Endothelial cell of umbilical vein (primary cell): ENCODE measurements at regions not wholly inside any gene's neighbourhood (a gene's known extent, or its start where the extent isn't known, plus 50 kb on each side); places are given as distances from the start of the nearest gene placed in this dataset.

Experiments used
- BruUV-seq: library from RNA; stranded (reverse); fragments of 400-500 nt; replicated peaks from 2 replicates; lab custom pipeline; 2021; lab: Mats Ljungman, UMichigan
- CTCF ChIA-PET: fragments of 300-600, 350-600 bp; sonication (Branson Sonifier 250); formaldehyde crosslinking; loops from one replicate; lab custom pipeline; 2021; ENCODE audit warnings: antibody characterized with exemption, inconsistent platforms; lab: Charles Lee
- POLR2A ChIA-PET: fragments of 300-600, 350-600 bp; sonication (Branson Sonifier 250); formaldehyde crosslinking; loops from one replicate; lab custom pipeline; 2021; ENCODE audit warnings: antibody characterized with exemption, inconsistent platforms; lab: Charles Lee
- DNase-seq: peaks from one replicate; pipeline ENCODE4 v3.0.0-alpha.2; 2011; ENCODE audit warnings: low read depth, low spot score
- FAIRE-seq: peaks from 2 replicates; lab custom pipeline; 2011; peaks lifted over from hg19 to GRCh38; lab: Jason Lieb, UNC
- H2AFZ ChIP-seq: 2 replicates; pipeline ENCODE4 v1.6.0; 2012; ENCODE audit warnings: low read depth, low read length, control low read depth, inconsistent platforms
- H3K27ac ChIP-seq: 2 replicates; pipeline ENCODE4 v1.5.1; 2011; ENCODE audit warnings: low read depth, mild to moderate bottlenecking, control low read depth, low read length, moderate library complexity; ENCODE audit not compliant: insufficient read depth
- H3K27me3 ChIP-seq, 2 experiments: 2 replicates each; pipeline versions ENCODE4 v1.6.0 to v1.6.1; 2011; ENCODE audit warnings: low read length in 2 of 2, mixed read lengths in 1 of 2; ENCODE audit not compliant: control insufficient read depth in 2 of 2, insufficient read depth in 2 of 2
- H3K36me3 ChIP-seq, 2 experiments: 2 replicates in 1 of 2; 3 replicates in 1 of 2; pipeline ENCODE4 v1.5.1; 2011; ENCODE audit warnings: low read length in 2 of 2, mild to moderate bottlenecking in 1 of 2, moderate library complexity in 1 of 2; ENCODE audit not compliant: control insufficient read depth in 2 of 2, insufficient read depth in 2 of 2; ENCODE audit errors: extremely low read depth in 1 of 2
- H3K4me1 ChIP-seq: 3 replicates; pipeline ENCODE4 v1.5.1; 2011; ENCODE audit warnings: mild to moderate bottlenecking, low read length; ENCODE audit not compliant: control insufficient read depth, insufficient read depth; ENCODE audit errors: extremely low read depth
- H3K4me2 ChIP-seq: 2 replicates; pipeline ENCODE4 v1.6.1; 2011; ENCODE audit warnings: low read length, control low read depth, mixed read lengths; ENCODE audit not compliant: insufficient read depth
- H3K4me3 ChIP-seq, 3 experiments: fragments of 200-600 bp in 1 of 3; sonication (generic), shearing (Covaris generic) in 1 of 3; replicated peaks in 1 of 3; 2 replicates each; pipeline ENCODE4 v1.5.1; 2011 to 2016; ENCODE audit warnings: control low read depth in 3 of 3, low read length in 3 of 3, mild to moderate bottlenecking in 2 of 3, inconsistent platforms in 1 of 3, low read depth in 1 of 3, moderate library complexity in 1 of 3; ENCODE audit not compliant: insufficient read depth in 1 of 3
- H3K79me2 ChIP-seq: 2 replicates; pipeline ENCODE4 v1.6.0; 2012; ENCODE audit warnings: low read length, inconsistent platforms; ENCODE audit not compliant: control insufficient read depth, insufficient read depth
- H3K9ac ChIP-seq: replicated peaks from 2 replicates; pipeline ENCODE3; 2011; ENCODE audit warnings: low read length, control low read depth; ENCODE audit not compliant: insufficient read depth; ENCODE audit errors: extremely low read depth
- H3K9me1 ChIP-seq: replicated peaks from 3 replicates; pipeline ENCODE4 v1.6.0; 2011; ENCODE audit warnings: mild to moderate bottlenecking, low read length; ENCODE audit not compliant: control insufficient read depth, insufficient read depth; ENCODE audit errors: extremely low read depth
- H3K9me3 ChIP-seq: replicated peaks from 2 replicates; pipeline ENCODE4 v1.5.1; 2012; ENCODE audit warnings: low read length, inconsistent platforms; ENCODE audit not compliant: control insufficient read depth, insufficient read depth
- H4K20me1 ChIP-seq: replicated peaks from 2 replicates; pipeline ENCODE3; 2011; ENCODE audit warnings: mild to moderate bottlenecking, low read length; ENCODE audit not compliant: control insufficient read depth, insufficient read depth; ENCODE audit errors: extremely low read depth
- EZH2 ChIP-seq: IDR thresholded peaks from 2 replicates; pipeline ENCODE4 v1.6.1; 2012; ENCODE audit warnings: borderline replicate concordance, low read depth, mild to moderate bottlenecking, moderate library complexity, low read length, inconsistent platforms; ENCODE audit not compliant: severe bottlenecking
- FOS ChIP-seq: IDR thresholded peaks from 2 replicates; pipeline ENCODE4 v1.6.1; 2011; ENCODE audit warnings: mild to moderate bottlenecking, low read length, moderate library complexity, borderline replicate concordance; ENCODE audit not compliant: insufficient read depth
- GATA2 ChIP-seq: IDR thresholded peaks from 2 replicates; pipeline ENCODE4 v1.7.0; 2011; ENCODE audit warnings: low read depth, mild to moderate bottlenecking, moderate library complexity, mixed read lengths, low read length; ENCODE audit not compliant: insufficient read length, insufficient read depth
- JUN ChIP-seq: IDR thresholded peaks from 2 replicates; pipeline ENCODE4 v1.6.1; 2011; ENCODE audit warnings: borderline replicate concordance, low read depth; ENCODE audit not compliant: insufficient read length, insufficient read depth
- MYC ChIP-seq: IDR thresholded peaks from one replicate; pipeline ENCODE4 v1.6.1; 2011; ENCODE audit warnings: mild to moderate bottlenecking, low read depth, low read length
- POLR2A ChIP-seq: IDR thresholded peaks from 2 replicates; pipeline ENCODE4 v1.6.1; 2012; ENCODE audit warnings: low read depth, mild to moderate bottlenecking, control low read depth, low read length
- POLR2AphosphoS5 ChIP-seq: IDR thresholded peaks from 2 replicates; pipeline ENCODE4 v1.6.1; 2012; ENCODE audit warnings: low read depth, mild to moderate bottlenecking, control low read depth, low read length, moderate library complexity; ENCODE audit not compliant: insufficient read depth
- dilution Hi-C: fragments of 300-500 bp; cut with MboI; formaldehyde crosslinking; loops from one replicate; pipeline ENCODE4 v1.15.0; 2019; ENCODE audit warnings: low sequenced_read_pairs; ENCODE audit not compliant: extremely low pct_ligation_motif_present
- intact Hi-C: fragments of 100-400 bp; cut with micrococcal nuclease; formaldehyde crosslinking; loops from one replicate; pipeline ENCODE4 v1.10.0; 2022
- TF ChIP-seq, protein P1 (sequence below): IDR thresholded peaks from 2 replicates; pipeline ENCODE4 v1.6.1; 2011; ENCODE audit not compliant: insufficient read depth, insufficient read length
- TF ChIP-seq, protein P2 (sequence below), 2 donors: IDR thresholded peaks; 1 replicate in 1 of 2; 2 replicates in 1 of 2; pipeline ENCODE4 v1.5.1; 2011; ENCODE audit warnings: low read length in 2 of 2, mild to moderate bottlenecking in 2 of 2, moderate library complexity in 2 of 2, control low read depth in 1 of 2, inconsistent platforms in 1 of 2, low read depth in 1 of 2; ENCODE audit not compliant: insufficient read depth in 1 of 2; ENCODE audit errors: extremely low read depth in 1 of 2

DNA sequence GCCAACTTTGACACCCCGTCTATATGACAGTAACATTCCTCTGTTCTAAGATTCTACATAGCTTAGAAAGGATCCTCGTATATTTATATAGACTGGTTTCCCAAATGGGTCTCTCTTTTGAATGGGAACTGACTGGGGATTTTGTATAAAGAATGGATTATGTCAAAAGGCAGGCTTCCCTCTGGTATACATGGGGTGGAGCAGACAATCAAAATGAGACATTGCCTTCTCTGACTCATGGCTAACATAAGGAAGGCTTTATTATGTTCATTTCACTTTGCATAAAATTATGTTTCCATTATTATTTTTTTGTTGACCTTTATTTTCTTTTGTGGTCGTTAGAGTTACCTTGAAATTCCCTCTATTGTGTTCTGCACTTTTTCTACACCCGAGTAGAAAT, 211.1 kb downstream of the ALG10B start:
- no peaks in the 10 kb centered on the region for H3K9me1 ChIP-seq
- no peak overlapping the region for H3K9ac ChIP-seq
- H3K36me3 ChIP-seq: no peaks in the 10 kb centered on the region
- H2AFZ ChIP-seq: no peak overlapping the region
- intact Hi-C loops (no loop called here), dilution Hi-C loops (no loop called here)
- H3K27me3 ChIP-seq: no peaks in the 10 kb centered on the region
- POLR2A ChIA-PET: no interaction called here
- H3K4me1 ChIP-seq: no peaks in the 10 kb centered on the region
- CTCF ChIA-PET: no interaction called here
- DNase-seq: no peak
- FAIRE-seq: no peak
- no peak overlapping the region for H3K4me3 ChIP-seq
- no peak overlapping the region for H3K27ac ChIP-seq
- no peaks in the 10 kb centered on the region for H4K20me1 ChIP-seq
- TF ChIP-seq, protein P1, sequence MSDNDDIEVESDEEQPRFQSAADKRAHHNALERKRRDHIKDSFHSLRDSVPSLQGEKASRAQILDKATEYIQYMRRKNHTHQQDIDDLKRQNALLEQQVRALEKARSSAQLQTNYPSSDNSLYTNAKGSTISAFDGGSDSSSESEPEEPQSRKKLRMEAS: no peak
- no peak for TF ChIP-seq POLR2AphosphoS5
- no peak for TF ChIP-seq EZH2
- TF ChIP-seq GATA2: no peak
- TF ChIP-seq MYC: no peak
- TF ChIP-seq FOS: no peak
- TF ChIP-seq, protein P2, sequence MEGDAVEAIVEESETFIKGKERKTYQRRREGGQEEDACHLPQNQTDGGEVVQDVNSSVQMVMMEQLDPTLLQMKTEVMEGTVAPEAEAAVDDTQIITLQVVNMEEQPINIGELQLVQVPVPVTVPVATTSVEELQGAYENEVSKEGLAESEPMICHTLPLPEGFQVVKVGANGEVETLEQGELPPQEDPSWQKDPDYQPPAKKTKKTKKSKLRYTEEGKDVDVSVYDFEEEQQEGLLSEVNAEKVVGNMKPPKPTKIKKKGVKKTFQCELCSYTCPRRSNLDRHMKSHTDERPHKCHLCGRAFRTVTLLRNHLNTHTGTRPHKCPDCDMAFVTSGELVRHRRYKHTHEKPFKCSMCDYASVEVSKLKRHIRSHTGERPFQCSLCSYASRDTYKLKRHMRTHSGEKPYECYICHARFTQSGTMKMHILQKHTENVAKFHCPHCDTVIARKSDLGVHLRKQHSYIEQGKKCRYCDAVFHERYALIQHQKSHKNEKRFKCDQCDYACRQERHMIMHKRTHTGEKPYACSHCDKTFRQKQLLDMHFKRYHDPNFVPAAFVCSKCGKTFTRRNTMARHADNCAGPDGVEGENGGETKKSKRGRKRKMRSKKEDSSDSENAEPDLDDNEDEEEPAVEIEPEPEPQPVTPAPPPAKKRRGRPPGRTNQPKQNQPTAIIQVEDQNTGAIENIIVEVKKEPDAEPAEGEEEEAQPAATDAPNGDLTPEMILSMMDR (IDR thresholded peaks at IDR 0.05; ENCODE audit: extremely low read depth in 1 of 2, insufficient read depth in 1 of 2, low read depth in 1 of 2, low read length in 2 of 2): no peak
- TF ChIP-seq POLR2A: no peak
- TF ChIP-seq JUN: no peak
- H3K9me3 ChIP-seq: no peaks in the 10 kb centered on the region
- no TSS peak for BruUV-seq
- no peak overlapping the region for H3K4me2 ChIP-seq
- H3K79me2 ChIP-seq: no peaks in the 10 kb centered on the region
